ENCODE measurements at regions not wholly inside any gene's neighbourhood (a gene's known extent, or its start where the extent isn't known, plus 50 kb on each side); places are given as distances from the start of the nearest gene placed in this dataset.

DNA sequence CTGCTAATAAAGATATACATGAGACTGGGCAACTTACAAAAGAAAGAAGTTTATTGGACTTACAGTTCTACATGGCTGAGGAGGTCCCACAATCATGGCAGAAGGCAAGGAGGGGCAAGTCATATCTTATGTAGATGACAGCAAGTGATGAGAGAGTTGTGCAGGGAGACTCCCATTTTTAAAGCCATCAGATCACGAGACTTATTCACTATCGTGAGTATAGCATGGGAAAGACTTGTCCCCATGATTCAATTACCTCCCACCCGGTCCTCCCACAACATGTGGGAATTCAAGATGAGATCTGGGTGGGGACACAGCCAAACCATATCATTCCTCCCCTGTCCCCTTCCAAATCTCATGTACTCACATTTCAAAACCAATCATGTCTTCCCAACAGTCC lies 50.9 kb upstream of the GRID2 start:
- TF ChIP-seq, protein P1, sequence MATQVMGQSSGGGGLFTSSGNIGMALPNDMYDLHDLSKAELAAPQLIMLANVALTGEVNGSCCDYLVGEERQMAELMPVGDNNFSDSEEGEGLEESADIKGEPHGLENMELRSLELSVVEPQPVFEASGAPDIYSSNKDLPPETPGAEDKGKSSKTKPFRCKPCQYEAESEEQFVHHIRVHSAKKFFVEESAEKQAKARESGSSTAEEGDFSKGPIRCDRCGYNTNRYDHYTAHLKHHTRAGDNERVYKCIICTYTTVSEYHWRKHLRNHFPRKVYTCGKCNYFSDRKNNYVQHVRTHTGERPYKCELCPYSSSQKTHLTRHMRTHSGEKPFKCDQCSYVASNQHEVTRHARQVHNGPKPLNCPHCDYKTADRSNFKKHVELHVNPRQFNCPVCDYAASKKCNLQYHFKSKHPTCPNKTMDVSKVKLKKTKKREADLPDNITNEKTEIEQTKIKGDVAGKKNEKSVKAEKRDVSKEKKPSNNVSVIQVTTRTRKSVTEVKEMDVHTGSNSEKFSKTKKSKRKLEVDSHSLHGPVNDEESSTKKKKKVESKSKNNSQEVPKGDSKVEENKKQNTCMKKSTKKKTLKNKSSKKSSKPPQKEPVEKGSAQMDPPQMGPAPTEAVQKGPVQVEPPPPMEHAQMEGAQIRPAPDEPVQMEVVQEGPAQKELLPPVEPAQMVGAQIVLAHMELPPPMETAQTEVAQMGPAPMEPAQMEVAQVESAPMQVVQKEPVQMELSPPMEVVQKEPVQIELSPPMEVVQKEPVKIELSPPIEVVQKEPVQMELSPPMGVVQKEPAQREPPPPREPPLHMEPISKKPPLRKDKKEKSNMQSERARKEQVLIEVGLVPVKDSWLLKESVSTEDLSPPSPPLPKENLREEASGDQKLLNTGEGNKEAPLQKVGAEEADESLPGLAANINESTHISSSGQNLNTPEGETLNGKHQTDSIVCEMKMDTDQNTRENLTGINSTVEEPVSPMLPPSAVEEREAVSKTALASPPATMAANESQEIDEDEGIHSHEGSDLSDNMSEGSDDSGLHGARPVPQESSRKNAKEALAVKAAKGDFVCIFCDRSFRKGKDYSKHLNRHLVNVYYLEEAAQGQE (IDR thresholded peaks at IDR 0.05) = no peak
- no peak for TF ChIP-seq ZBTB33 (IDR thresholded peaks at IDR 0.05)
